Mesodermal cell (in vitro differentiated cells): ENCODE measurements at regions not wholly inside any gene's neighbourhood (a gene's known extent, or its start where the extent isn't known, plus 50 kb on each side); places are given as distances from the start of the nearest gene placed in this dataset.
A peak's percentile ranks its signal among the peaks of the same experiment; 100 is the strongest.

Source experiments
- H3K27ac ChIP-seq: 2 replicates; pipeline ENCODE4 v1.7.0; 2013; ENCODE audit warnings: mild to moderate bottlenecking, low read depth, low read length, moderate library complexity; ENCODE audit not compliant: severe bottlenecking
- H3K36me3 ChIP-seq: 2 replicates; pipeline ENCODE4 v1.7.1; 2013; ENCODE audit warnings: mild to moderate bottlenecking, low read length, moderate library complexity; ENCODE audit not compliant: control insufficient read depth, insufficient read depth
- H3K4me1 ChIP-seq: one replicate; pipeline ENCODE4 v1.7.1; 2013; ENCODE audit warnings: mild to moderate bottlenecking, low read length; ENCODE audit not compliant: insufficient read depth, control insufficient read depth, poor library complexity, severe bottlenecking
- H3K4me3 ChIP-seq: 2 replicates; pipeline ENCODE4 v1.7.0; 2013; ENCODE audit warnings: low read length, control low read depth, mild to moderate bottlenecking; ENCODE audit not compliant: insufficient read depth, poor library complexity, severe bottlenecking; ENCODE audit errors: extremely low read depth
- H3K9me3 ChIP-seq: 2 replicates; pipeline ENCODE4 v1.7.1; 2013; ENCODE audit warnings: mild to moderate bottlenecking, low read length, moderate library complexity; ENCODE audit not compliant: control insufficient read depth
- WGBS, 2 experiments: methylation state at CpG; one replicate each; pipeline ENCODE4 v1.1.5; 2013; ENCODE audit warnings: missing lambda C conversion rate in 2 of 2; ENCODE audit not compliant: insufficient coverage in 2 of 2; 5-methylcytosine and 5-hydroxymethylcytosine counted together

- H3K36me3 ChIP-seq = no peaks in the 10 kb centered on the region
- no peak overlapping the region for H3K27ac ChIP-seq
- peaks cover 16% of the 10 kb centered on the region for H3K4me1 ChIP-seq
- H3K9me3 ChIP-seq = no peaks in the 10 kb centered on the region
- H3K4me3 ChIP-seq = no peak overlapping the region
- 86 to 92% methylated on average over 1 to 2 of the region's 5 CpGs for WGBS, 2 experiments
Measured at GRCh38 chr2:67867735-67868134, 195.1 kb downstream of the C1D start.

GRCh38 chr2:67871686-67872412 lies 191.0 kb downstream of the C1D start:
- WGBS, 2 experiments = 70 to 83% methylated on average over 10 of the region's 13 CpGs
- Histone ChIP-seq H3K9me3 (no peaks in the 10 kb centered on the region), H3K36me3 (no peaks in the 10 kb centered on the region), H3K4me3 (no peak overlapping the region), H3K27ac (peak overlapping the region; percentile 55), H3K4me1 (peaks cover 16% of the 10 kb centered on the region)

DNA sequence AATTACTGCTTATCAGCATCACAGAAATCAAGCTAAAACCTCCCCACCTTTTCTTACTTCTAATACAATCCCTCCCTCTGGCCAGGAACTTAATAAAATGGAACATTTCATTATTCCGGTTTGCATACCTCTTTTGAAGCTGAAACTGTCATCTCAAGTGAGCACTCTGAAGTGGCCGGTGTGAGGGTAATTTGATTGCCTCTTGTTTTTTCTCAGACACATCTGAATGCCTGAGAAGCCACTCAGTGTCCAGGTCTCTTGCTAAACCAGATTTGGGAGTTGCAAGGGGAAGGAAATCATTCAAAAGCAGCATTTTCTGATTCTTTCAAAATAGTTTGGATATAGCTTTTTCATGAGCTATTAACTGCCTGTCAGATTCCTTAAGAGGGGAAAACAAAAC lies 190.3 kb downstream of the C1D start:
- Histone ChIP-seq H3K4me1 (peaks cover 16% of the 10 kb centered on the region), H3K27ac (no peak overlapping the region), H3K4me3 (no peak overlapping the region), H3K36me3 (no peaks in the 10 kb centered on the region), H3K9me3 (no peaks in the 10 kb centered on the region)
- 100% methylated on average over 1 of the region's 2 CpGs; no CpG with 5 or more reads in 1 of the 2 experiments for WGBS, 2 experiments

- Histone ChIP-seq H3K4me3 (no peak overlapping the region), H3K27ac (no peak overlapping the region), H3K36me3 (no peaks in the 10 kb centered on the region), H3K4me1 (peaks cover 14% of the 10 kb centered on the region), H3K9me3 (no peaks in the 10 kb centered on the region)
- WGBS, 2 experiments = 86 to 100% methylated on average over 2 of the region's 3 CpGs
Measured at GRCh38 chr2:67873916-67874315, 188.9 kb downstream of the C1D start.

DNA sequence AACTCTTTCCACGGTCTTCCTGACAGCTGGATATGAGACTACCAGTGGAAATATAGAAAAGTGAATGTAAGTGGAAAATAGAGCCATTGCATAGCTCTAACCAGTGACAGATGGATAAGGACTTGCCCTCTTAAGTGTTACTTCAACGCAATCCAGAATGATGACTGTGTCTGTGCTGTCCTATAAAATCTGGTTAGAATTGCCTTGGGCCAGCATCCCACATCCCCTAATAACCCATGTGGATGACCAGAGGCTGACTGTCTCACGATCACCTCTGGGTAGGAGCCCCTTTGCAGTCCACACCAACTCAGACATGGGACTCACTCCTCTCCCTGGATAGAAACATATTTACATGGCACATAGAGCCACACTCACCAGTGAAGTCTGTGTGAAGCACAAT lies 186.6 kb downstream of the C1D start:
- no peaks in the 10 kb centered on the region for H3K9me3 ChIP-seq
- no peaks in the 10 kb centered on the region for H3K36me3 ChIP-seq
- H3K27ac ChIP-seq = no peak overlapping the region
- H3K4me1 ChIP-seq = peaks cover 18% of the 10 kb centered on the region
- no peak overlapping the region for H3K4me3 ChIP-seq
- 88 to 94% methylated on average over 3 of the region's 3 CpGs for WGBS, 2 experiments

DNA sequence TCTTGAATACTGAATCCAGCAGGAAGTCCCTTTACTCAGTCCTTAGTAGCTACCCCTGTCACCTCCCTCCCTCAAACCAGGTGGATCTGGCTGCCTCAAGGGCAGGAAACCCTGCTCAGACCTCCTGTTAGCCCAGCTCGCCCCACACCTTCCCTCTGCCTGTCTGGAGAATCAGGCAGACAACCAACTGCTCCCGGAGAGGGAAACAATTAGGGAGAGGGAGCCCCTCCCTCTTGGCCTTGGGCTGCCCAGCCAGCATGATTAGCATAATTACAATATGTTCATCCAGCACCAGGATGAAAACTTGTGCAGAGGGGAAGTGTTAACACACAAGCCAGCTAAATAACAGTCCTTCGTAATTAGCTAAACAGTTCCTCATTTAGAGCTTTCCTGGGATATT lies 185.5 kb downstream of the C1D start:
- Histone ChIP-seq H3K4me1 (peaks cover 7% of the 10 kb centered on the region), H3K9me3 (no peaks in the 10 kb centered on the region), H3K36me3 (no peaks in the 10 kb centered on the region), H3K4me3 (no peak overlapping the region), H3K27ac (no peak overlapping the region)
- 80% methylated on average over 2 of the region's 3 CpGs; no CpG with 5 or more reads in 1 of the 2 experiments for WGBS, 2 experiments

- H3K9me3 ChIP-seq = no peaks in the 10 kb centered on the region
- no peaks in the 10 kb centered on the region for H3K36me3 ChIP-seq
- no peak overlapping the region for H3K27ac ChIP-seq
- no peak overlapping the region for H3K4me3 ChIP-seq
- 86% methylated on average over 1 of the region's 1 CpG; no CpG with 5 or more reads in 1 of the 2 experiments for WGBS, 2 experiments
- H3K4me1 ChIP-seq = peaks cover 4% of the 10 kb centered on the region
Measured at GRCh38 chr2:67878743-67879142, 184.1 kb downstream of the C1D start.

GRCh38 chr2:67879586-67880290 lies 183.1 kb downstream of the C1D start:
- WGBS, 2 experiments = 66 to 79% methylated on average over 2 to 4 of the region's 4 CpGs
- H3K4me1 ChIP-seq = peaks cover 4% of the 10 kb centered on the region
- no peak overlapping the region for H3K27ac ChIP-seq
- H3K36me3 ChIP-seq = no peaks in the 10 kb centered on the region
- no peak overlapping the region for H3K4me3 ChIP-seq
- no peaks in the 10 kb centered on the region for H3K9me3 ChIP-seq

- Histone ChIP-seq H3K36me3 (no peaks in the 10 kb centered on the region), H3K9me3 (no peaks in the 10 kb centered on the region), H3K4me3 (no peak overlapping the region), H3K4me1 (peaks cover 4% of the 10 kb centered on the region), H3K27ac (no peak overlapping the region)
- 83% methylated on average over 8 to 9 of the region's 10 CpGs for WGBS, 2 experiments
Measured at GRCh38 chr2:67880291-67880761, 182.5 kb downstream of the C1D start.

- Histone ChIP-seq H3K36me3 (no peaks in the 10 kb centered on the region), H3K27ac (no peak overlapping the region), H3K9me3 (no peaks in the 10 kb centered on the region), H3K4me1 (peaks cover 4% of the 10 kb centered on the region), H3K4me3 (no peak overlapping the region)
- 82 to 86% methylated on average over 4 of the region's 4 CpGs for WGBS, 2 experiments
Measured at GRCh38 chr2:67881816-67882215, 181.0 kb downstream of the C1D start.
